SJCRH30 (cell line): ENCODE measurements at regions not wholly inside any gene's neighbourhood (a gene's known extent, or its start where the extent isn't known, plus 50 kb on each side); places are given as distances from the start of the nearest gene placed in this dataset.

ENCODE experiments used
- DNase-seq, 2 experiments: peaks; one replicate each; pipeline ENCODE4 v3.0.0-alpha.2; 2015 to 2020
- H3K27ac ChIP-seq: fragments of 250-450 bp; sonication (Bioruptor Pico); 2 replicates; pipeline ENCODE4 v1.5.1; 2020; ENCODE audit warnings: mild to moderate bottlenecking, moderate library complexity
- H3K27me3 ChIP-seq: fragments of 250-450 bp; sonication (Bioruptor Pico); 2 replicates; pipeline ENCODE4 v1.5.1; 2020; ENCODE audit warnings: mild to moderate bottlenecking, moderate library complexity
- H3K36me3 ChIP-seq: fragments of 250-450 bp; sonication (Bioruptor Pico); 2 replicates; pipeline ENCODE4 v1.5.1; 2020; ENCODE audit warnings: mild to moderate bottlenecking, moderate library complexity
- H3K4me1 ChIP-seq: fragments of 250-450 bp; sonication (Bioruptor Pico); 2 replicates; pipeline ENCODE4 v1.5.1; 2020; ENCODE audit warnings: mild to moderate bottlenecking, moderate library complexity
- H3K4me3 ChIP-seq: fragments of 250-450 bp; sonication (Bioruptor Pico); 2 replicates; pipeline ENCODE4 v1.5.1; 2020; ENCODE audit warnings: mild to moderate bottlenecking, moderate library complexity
- H3K9me3 ChIP-seq: fragments of 250-450 bp; sonication (Bioruptor Pico); replicated peaks from 2 replicates; pipeline ENCODE4 v1.5.1; 2020; ENCODE audit warnings: mild to moderate bottlenecking, moderate library complexity

DNA sequence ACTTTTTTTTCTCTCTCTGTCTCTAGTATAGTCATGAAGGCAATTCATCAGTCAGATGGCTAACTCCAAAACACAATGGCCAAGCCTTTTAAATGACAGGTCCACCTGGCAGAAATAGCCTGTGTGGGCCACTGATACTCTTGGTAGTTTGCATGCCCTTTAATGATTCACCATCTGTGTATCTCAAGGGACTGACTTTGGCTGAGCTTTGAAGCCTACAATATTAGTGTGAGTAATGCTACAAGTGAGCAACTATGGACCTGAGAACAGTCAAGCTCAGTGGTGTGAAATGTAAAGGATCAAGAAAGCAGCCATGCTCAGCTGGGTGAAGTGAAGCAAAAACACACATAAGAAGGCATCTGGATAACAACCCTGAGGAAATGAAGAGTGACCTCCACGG, 506.9 kb downstream of the TLE1 start:
- Histone ChIP-seq H3K9me3 (0 out of 2 replicates have a peak, but pooled peaks cover 4% of the 10 kb centered on the region), H3K27me3 (no peaks in the 10 kb centered on the region), H3K27ac (peak overlapping the region; percentile 49), H3K4me3 (no peak overlapping the region), H3K4me1 (peaks cover 26% of the 10 kb centered on the region), H3K36me3 (no peaks in the 10 kb centered on the region)
- DNase-seq: peak; percentile 85 to 94

DNA sequence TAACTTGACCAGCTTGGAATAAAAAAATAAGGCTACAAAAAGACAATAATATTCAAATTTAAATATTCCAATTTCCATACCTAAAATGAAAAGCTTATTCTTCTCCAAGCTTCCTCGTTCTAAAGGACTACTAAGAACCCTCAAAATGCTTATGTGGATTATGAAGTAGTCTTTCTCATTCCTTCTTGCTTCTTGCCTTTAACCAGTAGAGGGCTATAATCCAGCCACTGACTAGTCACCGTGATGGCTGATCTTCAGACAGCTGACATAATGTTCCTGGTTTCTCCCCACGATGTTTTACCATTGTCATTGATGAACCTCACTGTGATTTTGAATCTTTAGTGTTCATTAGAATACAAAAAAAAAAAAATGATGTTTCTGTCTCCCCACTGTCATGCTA, 515.3 kb downstream of the TLE1 start:
- DNase-seq: no peak

DNA sequence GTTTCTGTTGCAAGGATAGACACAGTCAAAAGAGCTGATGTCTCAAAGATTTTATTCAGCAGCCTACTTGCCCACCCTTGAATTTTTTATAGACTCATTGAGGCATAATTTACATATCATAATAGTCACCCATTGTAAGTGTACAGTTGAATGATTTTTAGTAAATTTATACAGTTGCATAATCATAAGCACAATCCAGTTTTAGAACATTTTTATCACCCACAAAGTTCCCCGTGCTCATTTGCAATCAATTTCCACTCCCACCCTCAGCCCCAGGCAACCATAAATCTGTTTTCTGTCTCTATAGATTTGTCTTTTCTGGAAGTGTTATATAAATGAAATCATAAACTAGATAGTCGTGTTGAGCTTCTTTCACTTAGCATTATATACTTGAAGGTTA, 517.7 kb downstream of the TLE1 start:
- Histone ChIP-seq H3K27ac (no peak overlapping the region), H3K27me3 (no peaks in the 10 kb centered on the region), H3K36me3 (no peaks in the 10 kb centered on the region), H3K9me3 (peaks cover 10% of the 10 kb centered on the region; the same call in 1 of the 2 replicates), H3K4me3 (no peak overlapping the region), H3K4me1 (no peaks in the 10 kb centered on the region)
- DNase-seq: no peak

More for the DNA sequence above, 515.3 kb downstream of the TLE1 start:
- H3K27me3 ChIP-seq: no peaks in the 10 kb centered on the region
- no peak overlapping the region for H3K27ac ChIP-seq
- H3K9me3 ChIP-seq: peaks cover 14% of the 10 kb centered on the region; the same call in 1 of the 2 replicates
- H3K4me3 ChIP-seq: no peak overlapping the region
- no peaks in the 10 kb centered on the region for H3K4me1 ChIP-seq
- no peaks in the 10 kb centered on the region for H3K36me3 ChIP-seq

DNA sequence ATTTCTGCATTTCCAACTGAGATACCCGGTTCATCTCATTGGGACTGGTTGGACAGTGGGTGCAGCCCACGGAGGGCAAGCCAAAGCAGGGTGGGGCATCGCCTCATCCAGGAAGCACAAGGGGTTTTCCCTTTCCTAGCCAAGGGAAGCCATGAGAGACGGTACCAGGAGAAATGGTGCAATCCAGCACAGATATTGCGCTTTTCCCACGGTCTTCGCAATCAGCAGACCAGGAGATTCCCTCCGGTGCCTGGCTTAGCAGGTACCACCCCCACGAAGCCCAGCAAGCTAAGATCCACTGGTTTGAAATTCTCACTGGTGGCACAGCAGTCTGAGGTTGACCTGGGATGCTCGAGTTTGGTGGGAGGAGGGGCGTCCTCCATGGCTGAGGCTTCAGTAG, 527.0 kb downstream of the TLE1 start:
- H3K36me3 ChIP-seq: no peaks in the 10 kb centered on the region
- no peaks in the 10 kb centered on the region for H3K4me1 ChIP-seq
- no peak overlapping the region for H3K27ac ChIP-seq
- no peak for DNase-seq
- 0 out of 2 replicates have a peak, but pooled peaks cover 3% of the 10 kb centered on the region for H3K9me3 ChIP-seq
- H3K27me3 ChIP-seq: no peaks in the 10 kb centered on the region
- H3K4me3 ChIP-seq: no peak overlapping the region

DNA sequence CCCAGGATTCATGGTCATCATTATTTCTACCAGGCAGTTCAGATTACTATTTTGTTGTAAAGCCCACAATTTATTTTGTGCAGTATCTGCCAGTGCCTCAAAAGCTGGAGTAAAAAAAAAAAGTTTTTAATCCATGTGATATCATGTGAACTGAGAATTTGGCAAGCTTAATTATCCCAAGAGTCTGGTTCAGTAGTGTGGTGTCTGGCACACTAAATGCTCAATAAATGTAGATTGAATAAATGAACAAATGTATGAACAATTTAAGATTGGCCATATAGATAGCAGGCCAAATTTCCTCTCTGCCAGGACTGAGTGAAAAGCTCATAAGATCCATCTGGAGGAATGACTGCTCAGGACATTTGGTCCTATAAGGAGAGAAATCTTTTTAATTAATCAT, 533.0 kb downstream of the TLE1 start:
- H3K27ac ChIP-seq: no peak overlapping the region
- H3K4me3 ChIP-seq: no peak overlapping the region
- H3K4me1 ChIP-seq: no peaks in the 10 kb centered on the region
- H3K36me3 ChIP-seq: no peaks in the 10 kb centered on the region
- no peaks in the 10 kb centered on the region for H3K9me3 ChIP-seq
- no peaks in the 10 kb centered on the region for H3K27me3 ChIP-seq
- no peak for DNase-seq

DNA sequence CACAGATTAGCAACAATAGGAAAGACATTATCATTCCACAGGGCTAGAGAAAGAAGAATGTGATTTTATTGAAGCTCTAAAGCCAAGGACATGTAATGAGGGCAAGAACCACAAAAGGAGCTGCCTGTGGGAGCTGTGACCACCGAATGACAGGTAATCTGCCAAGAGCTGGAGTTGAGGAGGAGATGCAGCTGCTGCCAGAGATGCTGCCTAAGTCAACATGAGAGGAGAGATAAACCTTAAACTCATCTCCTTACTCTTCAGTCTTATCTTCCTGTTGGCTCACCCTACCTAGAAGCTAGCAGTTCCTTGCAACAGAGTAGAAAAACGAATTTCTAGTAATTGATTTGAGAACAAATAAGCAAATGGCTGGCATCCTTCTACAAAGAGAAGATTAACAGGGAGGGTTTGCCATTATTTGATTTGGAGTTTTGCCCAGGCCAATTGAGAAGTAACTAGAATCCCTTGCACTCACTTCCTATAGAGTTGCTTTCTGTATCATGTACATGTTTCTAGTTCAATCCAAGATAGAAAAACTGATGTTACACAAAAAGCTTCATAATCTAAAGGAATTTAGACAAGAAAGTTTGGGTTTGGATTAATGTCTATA, 539.2 kb downstream of the TLE1 start:
- H3K4me3 ChIP-seq: no peak overlapping the region
- peaks cover 10% of the 10 kb centered on the region; the same call in 1 of the 2 replicates for H3K4me1 ChIP-seq
- DNase-seq: peak; percentile 42 to 66
- 0 out of 2 replicates have a peak, but pooled peaks cover 5% of the 10 kb centered on the region for H3K9me3 ChIP-seq
- H3K27me3 ChIP-seq: no peaks in the 10 kb centered on the region
- no peak overlapping the region for H3K27ac ChIP-seq
- H3K36me3 ChIP-seq: no peaks in the 10 kb centered on the region

DNA sequence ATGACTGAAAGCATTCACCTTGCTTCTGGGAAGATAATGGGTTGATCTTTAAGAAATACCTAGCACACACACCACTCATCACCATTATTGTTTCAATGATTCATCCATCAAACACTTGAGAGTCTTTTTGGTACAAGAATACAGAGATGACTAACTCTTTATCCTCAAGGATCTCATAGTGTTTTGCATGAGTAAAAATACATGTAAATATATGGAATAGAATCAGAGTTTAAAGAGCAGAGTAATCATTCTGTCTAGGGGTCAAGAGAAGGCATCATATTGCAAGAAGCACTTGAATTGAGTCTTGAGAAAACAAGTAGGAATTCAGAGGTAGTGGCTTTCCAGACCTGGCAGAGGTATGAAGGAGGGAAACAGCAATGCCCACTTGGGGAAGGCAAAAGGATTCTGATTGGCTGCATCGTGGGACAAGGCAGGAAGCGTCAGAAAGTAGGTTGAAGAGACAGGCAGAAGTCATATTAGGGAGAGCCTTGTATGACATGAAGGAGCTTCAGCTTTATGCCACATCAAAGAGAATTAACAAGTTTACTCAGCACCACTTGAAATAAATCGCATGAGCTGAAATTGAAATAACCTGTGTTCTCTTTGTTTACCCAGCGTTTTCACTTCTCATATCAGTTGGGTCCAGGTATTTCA, 542.5 kb downstream of the TLE1 start:
- H3K4me3 ChIP-seq: no peak overlapping the region
- no peaks in the 10 kb centered on the region for H3K27me3 ChIP-seq
- H3K9me3 ChIP-seq: 0 out of 2 replicates have a peak, but pooled peaks cover 5% of the 10 kb centered on the region
- H3K27ac ChIP-seq: no peak overlapping the region
- H3K36me3 ChIP-seq: no peaks in the 10 kb centered on the region
- peaks cover 10% of the 10 kb centered on the region; the same call in 1 of the 2 replicates for H3K4me1 ChIP-seq
- DNase-seq: no peak

DNA sequence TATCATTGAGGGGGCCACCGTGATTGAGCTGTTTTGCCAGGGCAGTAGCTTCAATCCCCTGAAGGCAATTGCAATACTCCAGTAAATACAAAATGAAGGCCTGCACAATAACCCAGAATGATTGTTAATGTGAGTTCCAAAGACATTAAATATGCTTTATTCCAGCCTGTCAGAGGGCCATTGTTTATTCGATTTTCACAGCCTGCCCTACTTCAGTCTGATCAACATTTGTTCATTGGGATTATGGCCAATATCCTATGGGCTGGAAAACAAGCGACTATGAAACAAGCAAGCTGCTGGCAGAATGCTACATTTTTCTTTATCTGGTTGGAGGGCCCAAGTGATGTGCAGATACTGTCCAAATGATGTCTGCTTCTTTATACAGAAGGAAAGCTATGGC, 543.1 kb downstream of the TLE1 start:
- no peak for DNase-seq
- Histone ChIP-seq H3K4me1 (peaks cover 10% of the 10 kb centered on the region; the same call in 1 of the 2 replicates), H3K27me3 (no peaks in the 10 kb centered on the region), H3K27ac (no peak overlapping the region), H3K4me3 (no peak overlapping the region), H3K36me3 (no peaks in the 10 kb centered on the region), H3K9me3 (0 out of 2 replicates have a peak, but pooled peaks cover 5% of the 10 kb centered on the region)

DNA sequence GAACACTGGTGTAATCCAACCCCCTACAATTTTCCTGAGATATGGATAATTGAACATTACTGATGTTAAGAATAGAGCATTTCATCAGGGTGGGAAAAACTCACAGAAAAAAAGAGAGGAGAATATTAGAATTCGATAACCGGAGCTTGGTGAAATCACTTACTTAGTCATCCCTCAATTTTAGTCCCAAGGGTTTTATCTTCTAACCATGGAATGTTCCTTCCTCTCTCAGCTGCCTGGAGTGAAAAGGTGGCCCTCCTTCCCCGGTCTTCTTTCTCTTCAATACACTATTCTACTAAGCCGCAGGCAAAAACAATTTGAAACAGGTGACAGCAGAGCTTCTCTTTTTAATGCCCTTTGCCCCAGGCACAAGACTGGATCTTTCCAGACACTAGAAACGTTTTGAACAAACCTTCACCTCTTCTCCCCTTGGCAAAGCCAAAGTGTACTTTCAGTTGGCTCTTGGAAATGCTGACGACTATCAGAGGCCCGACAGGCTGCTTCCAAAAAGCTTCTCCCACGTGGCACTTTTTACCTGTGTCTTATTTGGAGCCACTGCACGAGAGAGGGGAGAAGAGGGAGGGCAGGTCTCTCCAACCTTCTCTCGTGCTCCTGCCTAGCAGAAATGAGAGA, 543.9 kb downstream of the TLE1 start:
- Histone ChIP-seq H3K36me3 (no peaks in the 10 kb centered on the region), H3K27ac (no peak overlapping the region), H3K4me3 (no peak overlapping the region), H3K27me3 (no peaks in the 10 kb centered on the region), H3K4me1 (peaks cover 9% of the 10 kb centered on the region; the same call in 1 of the 2 replicates), H3K9me3 (0 out of 2 replicates have a peak, but pooled peaks cover 5% of the 10 kb centered on the region)
- DNase-seq: no peak

DNA sequence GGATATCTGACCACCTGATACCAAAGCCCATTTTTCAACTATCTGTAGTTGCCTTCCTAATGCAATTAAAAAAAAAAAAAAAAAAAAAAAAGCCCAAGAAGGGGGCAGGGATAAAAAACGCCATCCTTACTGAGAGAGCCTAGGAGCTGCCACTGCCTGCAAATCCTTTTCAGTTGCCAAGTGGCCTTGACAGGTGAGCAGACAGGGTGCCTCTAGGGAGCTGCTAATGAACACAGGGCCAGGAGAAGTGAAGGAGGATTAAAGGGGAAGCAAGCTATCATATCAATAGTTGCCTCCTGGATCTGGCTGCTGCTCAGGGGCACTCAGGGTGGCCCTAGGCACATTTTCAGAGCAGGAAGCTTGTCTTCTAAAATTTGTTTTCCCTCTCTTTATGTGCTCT, 547.4 kb downstream of the TLE1 start:
- no peak for DNase-seq
- Histone ChIP-seq H3K27ac (no peak overlapping the region), H3K36me3 (no peaks in the 10 kb centered on the region), H3K4me3 (no peak overlapping the region), H3K4me1 (no peaks in the 10 kb centered on the region), H3K9me3 (no peaks in the 10 kb centered on the region), H3K27me3 (no peaks in the 10 kb centered on the region)

DNA sequence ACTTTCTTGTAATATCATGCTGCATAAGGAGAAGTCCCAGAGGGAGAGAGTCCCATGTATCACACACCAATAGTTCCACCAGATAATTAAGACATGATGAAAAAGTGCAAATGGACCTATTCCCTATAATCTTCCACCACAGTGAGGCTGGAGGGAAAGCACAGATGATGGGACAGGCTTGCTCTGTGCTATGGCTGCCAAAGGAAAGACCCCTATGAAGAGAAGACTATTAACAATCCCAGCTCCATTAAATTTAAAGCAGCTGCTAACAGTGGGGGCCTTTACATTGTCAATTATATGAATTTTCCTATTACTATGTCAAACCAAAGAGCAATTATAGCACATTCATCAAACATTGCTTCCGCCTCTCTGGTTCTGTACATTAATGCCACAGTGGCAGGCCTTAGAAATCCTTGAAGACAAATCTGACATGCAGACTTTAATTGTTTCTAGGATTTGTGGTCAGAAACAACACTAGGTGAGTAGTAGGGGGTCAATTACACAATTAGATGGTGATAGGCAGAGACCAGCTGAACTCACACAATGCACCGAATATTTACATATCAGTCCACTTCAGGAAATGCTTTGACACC, 551.3 kb downstream of the TLE1 start:
- Histone ChIP-seq H3K27me3 (no peaks in the 10 kb centered on the region), H3K36me3 (no peaks in the 10 kb centered on the region), H3K4me3 (no peak overlapping the region), H3K4me1 (no peaks in the 10 kb centered on the region), H3K9me3 (0 out of 2 replicates have a peak, but pooled peaks cover 3% of the 10 kb centered on the region), H3K27ac (no peak overlapping the region)
- no peak for DNase-seq

DNA sequence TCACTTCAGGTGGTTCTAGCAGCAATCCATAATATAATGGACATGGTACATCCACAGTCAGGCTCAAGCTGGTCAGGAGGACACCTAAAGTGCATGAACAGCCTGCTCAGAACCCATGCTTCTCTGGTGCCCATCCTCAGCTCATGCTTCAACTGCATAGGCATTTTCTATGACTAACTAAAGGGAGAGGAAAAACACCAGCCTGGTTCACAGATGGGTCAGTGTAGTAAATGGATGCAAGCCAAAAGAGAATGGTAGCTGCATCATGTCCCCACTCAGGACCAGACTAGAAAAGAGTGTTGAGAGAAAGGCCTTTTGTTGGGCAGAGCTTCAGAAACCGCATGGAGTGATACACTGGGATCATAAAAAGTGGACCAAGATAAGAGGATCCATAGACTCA, 556.6 kb downstream of the TLE1 start:
- H3K9me3 ChIP-seq: 0 out of 2 replicates have a peak, but pooled peaks cover 3% of the 10 kb centered on the region
- H3K27ac ChIP-seq: no peak overlapping the region
- H3K27me3 ChIP-seq: no peaks in the 10 kb centered on the region
- H3K36me3 ChIP-seq: no peaks in the 10 kb centered on the region
- H3K4me1 ChIP-seq: no peaks in the 10 kb centered on the region
- no peak overlapping the region for H3K4me3 ChIP-seq
- DNase-seq: no peak

DNA sequence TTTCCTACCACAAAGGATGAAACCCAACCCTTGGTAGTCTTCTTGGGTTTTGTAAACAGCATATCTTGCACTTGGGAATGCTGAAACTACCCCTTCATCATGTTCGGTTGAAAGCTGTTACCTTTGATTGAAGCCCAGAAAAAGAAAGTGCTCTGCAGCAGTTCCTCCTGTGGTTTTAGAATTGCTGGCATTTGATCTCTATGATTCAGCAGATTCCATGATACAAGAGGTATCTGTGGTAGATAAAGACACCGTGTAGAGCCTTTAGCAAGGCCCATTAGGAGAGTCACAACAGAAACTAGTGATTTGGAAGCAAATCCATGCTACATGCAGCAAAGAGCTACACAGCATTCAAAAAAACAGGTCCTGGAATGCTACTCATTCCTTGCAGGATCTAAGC, 557.0 kb downstream of the TLE1 start:
- no peaks in the 10 kb centered on the region for H3K4me1 ChIP-seq
- DNase-seq: no peak

DNA sequence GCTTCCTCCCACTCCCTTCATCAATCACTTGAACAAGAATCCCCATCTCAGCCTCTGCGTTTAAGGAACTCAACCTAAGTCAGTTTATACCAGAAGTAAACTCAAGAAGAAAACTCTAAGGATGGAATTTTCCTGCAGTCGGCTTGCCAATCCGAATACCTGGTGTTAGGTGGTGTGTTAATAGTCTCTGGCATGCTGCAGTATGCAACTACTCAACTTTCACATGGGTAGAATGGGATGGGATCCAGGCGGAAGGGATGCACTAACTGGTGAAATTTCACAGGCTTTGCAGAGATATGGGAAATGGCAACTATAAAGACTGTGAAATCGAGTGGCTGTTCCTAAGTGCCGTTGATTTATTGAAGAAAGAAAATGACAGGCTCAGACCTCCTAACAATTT, 560.6 kb downstream of the TLE1 start:
- no peak overlapping the region for H3K4me3 ChIP-seq
- peaks cover 5% of the 10 kb centered on the region; the same call in 1 of the 2 replicates for H3K9me3 ChIP-seq
- no peaks in the 10 kb centered on the region for H3K27me3 ChIP-seq
- no peaks in the 10 kb centered on the region for H3K4me1 ChIP-seq
- no peaks in the 10 kb centered on the region for H3K36me3 ChIP-seq
- no peak for DNase-seq
- H3K27ac ChIP-seq: no peak overlapping the region

More for the DNA sequence above, 557.0 kb downstream of the TLE1 start:
- Histone ChIP-seq H3K4me3 (no peak overlapping the region), H3K9me3 (0 out of 2 replicates have a peak, but pooled peaks cover 3% of the 10 kb centered on the region), H3K36me3 (no peaks in the 10 kb centered on the region), H3K27ac (no peak overlapping the region), H3K27me3 (no peaks in the 10 kb centered on the region)
